ENCODE measurements at regions not wholly inside any gene's neighbourhood (a gene's known extent, or its start where the extent isn't known, plus 50 kb on each side); places are given as distances from the start of the nearest gene placed in this dataset.

DNA sequence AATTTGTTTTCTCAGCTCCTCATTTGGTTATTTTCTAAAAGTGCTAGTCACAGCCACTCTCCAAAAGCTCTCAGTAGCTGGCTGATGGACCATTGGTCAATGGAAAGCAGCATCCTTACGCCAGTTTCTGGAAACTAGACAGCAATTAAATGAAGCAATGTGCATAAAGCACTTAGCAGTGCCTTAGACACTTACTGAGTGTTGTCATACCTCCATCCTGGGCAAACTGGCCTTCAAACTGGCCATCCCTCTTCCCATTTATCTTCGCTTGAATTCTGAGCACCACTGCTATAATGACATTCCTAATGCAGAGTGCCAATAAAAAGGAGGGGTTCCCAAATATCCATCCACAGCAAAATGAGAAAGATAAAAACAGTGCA is 209.2 kb downstream of the ENC1 start:
- TF ChIP-seq, protein P1, sequence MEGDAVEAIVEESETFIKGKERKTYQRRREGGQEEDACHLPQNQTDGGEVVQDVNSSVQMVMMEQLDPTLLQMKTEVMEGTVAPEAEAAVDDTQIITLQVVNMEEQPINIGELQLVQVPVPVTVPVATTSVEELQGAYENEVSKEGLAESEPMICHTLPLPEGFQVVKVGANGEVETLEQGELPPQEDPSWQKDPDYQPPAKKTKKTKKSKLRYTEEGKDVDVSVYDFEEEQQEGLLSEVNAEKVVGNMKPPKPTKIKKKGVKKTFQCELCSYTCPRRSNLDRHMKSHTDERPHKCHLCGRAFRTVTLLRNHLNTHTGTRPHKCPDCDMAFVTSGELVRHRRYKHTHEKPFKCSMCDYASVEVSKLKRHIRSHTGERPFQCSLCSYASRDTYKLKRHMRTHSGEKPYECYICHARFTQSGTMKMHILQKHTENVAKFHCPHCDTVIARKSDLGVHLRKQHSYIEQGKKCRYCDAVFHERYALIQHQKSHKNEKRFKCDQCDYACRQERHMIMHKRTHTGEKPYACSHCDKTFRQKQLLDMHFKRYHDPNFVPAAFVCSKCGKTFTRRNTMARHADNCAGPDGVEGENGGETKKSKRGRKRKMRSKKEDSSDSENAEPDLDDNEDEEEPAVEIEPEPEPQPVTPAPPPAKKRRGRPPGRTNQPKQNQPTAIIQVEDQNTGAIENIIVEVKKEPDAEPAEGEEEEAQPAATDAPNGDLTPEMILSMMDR (IDR thresholded peaks at IDR 0.05; ENCODE audit: extremely low read depth, missing control alignments): no peak
- no peak for DNase-seq (ENCODE audit: low spot score)

DNA sequence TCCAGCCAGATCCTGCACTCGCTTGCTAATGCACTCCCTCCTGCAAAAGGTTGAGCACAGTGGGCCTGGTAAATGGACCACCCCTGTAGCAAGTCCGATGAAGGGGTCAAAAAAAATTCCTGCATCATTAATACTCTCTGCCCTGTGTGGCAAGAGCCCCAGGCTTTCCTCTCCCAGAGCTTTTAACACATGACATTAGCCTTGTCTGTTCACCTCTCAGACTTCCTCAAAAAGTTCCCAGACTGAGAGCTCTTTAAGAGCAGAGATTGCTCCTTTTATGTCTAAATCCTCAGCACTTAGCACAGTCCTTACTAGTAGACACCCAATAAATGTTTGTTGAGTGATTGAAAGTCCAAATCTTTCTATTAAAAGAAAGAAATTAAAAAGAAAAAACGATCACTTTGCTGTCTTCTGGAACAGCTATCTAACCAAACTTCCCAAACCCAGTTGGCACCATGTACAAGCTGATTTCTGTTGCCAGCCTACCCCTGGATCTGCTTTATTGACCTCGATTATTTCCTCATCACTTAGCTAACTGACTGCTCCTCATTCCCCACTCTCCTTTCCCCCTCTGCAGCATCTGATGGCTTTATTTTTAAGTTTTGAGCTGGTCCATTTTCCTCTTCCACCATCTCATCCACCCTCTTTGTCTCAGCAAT is 209.8 kb downstream of the ENC1 start:
- DNase-seq (ENCODE audit: low spot score): no peak
- TF ChIP-seq, protein P1 (IDR thresholded peaks at IDR 0.05; ENCODE audit: extremely low read depth, missing control alignments): no peak

DNA sequence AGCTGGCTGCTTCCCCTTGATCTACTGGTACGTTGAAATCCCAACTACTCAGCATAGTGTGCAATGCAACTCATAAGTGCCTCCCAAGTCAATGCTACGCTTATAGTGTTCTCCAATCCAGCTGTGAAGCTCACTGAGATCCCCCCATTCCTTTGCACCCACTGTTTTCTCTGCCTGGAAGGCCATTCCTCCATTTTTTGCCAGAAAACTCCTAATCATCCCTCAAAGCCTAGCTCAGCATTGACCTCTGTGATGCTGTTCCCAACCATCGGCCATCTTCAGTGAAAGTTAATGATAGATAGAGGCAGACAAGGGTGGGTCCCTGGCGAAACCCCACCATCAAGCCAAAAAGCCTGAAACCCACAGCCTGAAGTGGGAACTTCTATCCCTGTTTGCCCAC is 211.0 kb downstream of the ENC1 start:
- no peak for DNase-seq (ENCODE audit: low spot score)
- TF ChIP-seq, protein P1 (IDR thresholded peaks at IDR 0.05; ENCODE audit: extremely low read depth, missing control alignments): no peak

DNA sequence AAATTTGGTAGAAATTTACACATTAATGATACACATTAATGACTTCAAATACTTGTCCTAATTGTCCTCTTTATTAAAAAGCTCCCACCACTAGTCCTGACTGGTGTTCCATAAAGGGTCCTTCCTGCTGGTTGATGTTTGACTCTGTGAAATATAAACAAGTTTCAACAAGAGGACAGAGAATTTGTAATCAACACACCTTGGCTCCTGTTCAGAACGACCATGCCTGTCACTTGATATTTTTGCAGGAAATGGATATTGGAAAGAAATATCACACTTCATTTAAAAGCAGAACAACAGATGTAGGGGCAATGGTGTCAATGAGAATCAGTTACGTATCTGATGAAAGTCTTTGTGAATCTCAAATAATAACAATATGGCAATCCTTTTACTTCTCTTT is 211.7 kb downstream of the ENC1 start:
- no peak for DNase-seq (ENCODE audit: low spot score)
- TF ChIP-seq, protein P1 (IDR thresholded peaks at IDR 0.05; ENCODE audit: extremely low read depth, missing control alignments): no peak

DNA sequence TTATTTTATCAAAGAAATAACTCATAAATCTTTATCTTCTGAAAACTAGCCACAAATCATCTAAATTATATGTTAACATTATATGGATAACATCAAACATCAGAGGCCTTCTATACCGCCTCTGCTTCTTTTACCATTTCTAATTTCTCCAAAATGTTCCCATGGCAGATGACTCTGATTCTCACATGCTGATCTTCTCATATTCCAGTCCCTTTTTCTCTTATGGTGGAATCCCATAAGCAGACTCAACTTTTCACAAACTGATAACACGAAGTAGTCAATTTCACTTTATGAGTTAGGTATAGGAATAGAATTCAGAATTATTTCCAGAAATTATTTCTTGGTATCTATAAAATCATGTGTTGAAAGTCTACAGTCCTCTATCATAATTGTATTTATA is 212.3 kb downstream of the ENC1 start:
- TF ChIP-seq, protein P1 (IDR thresholded peaks at IDR 0.05; ENCODE audit: extremely low read depth, missing control alignments): no peak
- no peak for DNase-seq (ENCODE audit: low spot score)

GRCh38 chr5:74426506-74426905 is 214.0 kb downstream of the ENC1 start:
- no peak for DNase-seq (ENCODE audit: low spot score)
- TF ChIP-seq, protein P1 (IDR thresholded peaks at IDR 0.05; ENCODE audit: extremely low read depth, missing control alignments): no peak

- DNase-seq (ENCODE audit: low spot score): no peak
- TF ChIP-seq, protein P1 (IDR thresholded peaks at IDR 0.05; ENCODE audit: extremely low read depth, missing control alignments): no peak
Measured at GRCh38 chr5:74424162-74424868, 216.2 kb downstream of the ENC1 start.

Measured in GM20000 (cell line).